NCI-H1092 treated with DMSO at 0.1 percent for 48 hours (cell line): ENCODE measurements at regions not wholly inside any gene's neighbourhood (a gene's known extent, or its start where the extent isn't known, plus 50 kb on each side); places are given as distances from the start of the nearest gene placed in this dataset.
"Not testable (repeated sequence)": the region's sequence is repeated elsewhere in the genome, so short reads cannot be mapped to it uniquely, and the experiment has no call there.

Source experiments
- DNase-seq: peaks from one replicate; lab custom pipeline; 2025; lab: John Stamatoyannopoulos, UW

GRCh38 chr2:147013696-147014392 lies 831.0 kb upstream of the ACVR2A start:
- no peak for DNase-seq

GRCh38 chr2:147008481-147008880 lies 836.3 kb upstream of the ACVR2A start:
- no peak for DNase-seq

GRCh38 chr2:147006736-147007141 lies 838.1 kb upstream of the ACVR2A start:
- no peak for DNase-seq

- no peak for DNase-seq
Measured at GRCh38 chr2:147003081-147003480, 841.7 kb upstream of the ACVR2A start.

GRCh38 chr2:147002256-147002655 lies 842.6 kb upstream of the ACVR2A start:
- no peak for DNase-seq

- no peak for DNase-seq
Measured at GRCh38 chr2:147001061-147001460, 843.8 kb upstream of the ACVR2A start.

- DNase-seq, result not testable (repeated sequence)
Measured at GRCh38 chr2:147000151-147000550, 844.7 kb upstream of the ACVR2A start.

GRCh38 chr2:146997945-146998344 lies 846.9 kb upstream of the ACVR2A start:
- no peak for DNase-seq

GRCh38 chr2:146997488-146997887 lies 847.3 kb upstream of the ACVR2A start:
- peak; percentile 21 for DNase-seq

- no peak for DNase-seq
Measured at GRCh38 chr2:146994246-146994645, 850.6 kb upstream of the ACVR2A start.

- DNase-seq, result no peak
Measured at GRCh38 chr2:146992466-146992865, 852.4 kb upstream of the ACVR2A start.

- no peak for DNase-seq
Measured at GRCh38 chr2:146992057-146992456, 852.8 kb upstream of the ACVR2A start.

- DNase-seq, result no peak
Measured at GRCh38 chr2:146990311-146991054, 854.3 kb upstream of the ACVR2A start.

GRCh38 chr2:146989741-146990140 lies 855.1 kb upstream of the ACVR2A start:
- DNase-seq, result no peak

GRCh38 chr2:146987996-146988395 lies 856.8 kb upstream of the ACVR2A start:
- no peak for DNase-seq

GRCh38 chr2:146986161-146986560 lies 858.7 kb upstream of the ACVR2A start:
- DNase-seq, result no peak

- DNase-seq, result no peak
Measured at GRCh38 chr2:146985753-146986152, 859.1 kb upstream of the ACVR2A start.

- DNase-seq, result no peak
Measured at GRCh38 chr2:146984014-146984413, 860.8 kb upstream of the ACVR2A start.

- DNase-seq, result no peak
Measured at GRCh38 chr2:146982393-146982846, 862.4 kb upstream of the ACVR2A start.

- no peak for DNase-seq
Measured at GRCh38 chr2:146981921-146982320, 862.9 kb upstream of the ACVR2A start.

- DNase-seq, result no peak
Measured at GRCh38 chr2:146979746-146980145, 865.1 kb upstream of the ACVR2A start.

GRCh38 chr2:146978577-146979555 lies 866.0 kb upstream of the ACVR2A start:
- DNase-seq, result no peak
